Caco-2 (cell line): ENCODE measurements at regions not wholly inside any gene's neighbourhood (a gene's known extent, or its start where the extent isn't known, plus 50 kb on each side); places are given as distances from the start of the nearest gene placed in this dataset.

ENCODE experiments used
- BruUV-seq: library from RNA; stranded (reverse); fragments of 400-500 nt; replicated peaks from 2 replicates; lab custom pipeline; 2021; lab: Mats Ljungman, UMichigan
- CTCF ChIA-PET: fragments of 300-600 bp; sonication (Branson Sonifier 250); formaldehyde crosslinking; loops from one replicate; lab custom pipeline; 2022; ENCODE audit warnings: antibody characterized with exemption; lab: Charles Lee
- POLR2A ChIA-PET: fragments of 300-600 bp; sonication (Branson Sonifier 250); formaldehyde crosslinking; loops from one replicate; lab custom pipeline; 2022; ENCODE audit warnings: antibody characterized with exemption; lab: Charles Lee
- DNase-seq, 2 experiments: peaks; one replicate each; pipeline versions ENCODE4 v3.0.0 to v3.0.0-alpha.2; 2020 to 2022
- H3K27me3 ChIP-seq: replicated peaks from 2 replicates; pipeline ENCODE4 v1.6.0; 2011; ENCODE audit warnings: low read length; ENCODE audit not compliant: control insufficient read depth, insufficient read depth
- H3K36me3 ChIP-seq: 2 replicates; pipeline ENCODE4 v1.5.1; 2011; ENCODE audit warnings: low read length; ENCODE audit not compliant: control insufficient read depth, insufficient read depth
- H3K4me1 ChIP-seq: fragments of 250-450 bp; sonication (Bioruptor Pico); 2 replicates; pipeline ENCODE4 v1.5.1; 2020; ENCODE audit warnings: mild to moderate bottlenecking
- H3K4me3 ChIP-seq: 2 replicates; pipeline ENCODE4 v1.5.1; 2011; ENCODE audit warnings: low read depth, mild to moderate bottlenecking, control low read depth, low read length
- H3K9me3 ChIP-seq: fragments of 250-450 bp; sonication (Bioruptor Pico); 2 replicates; pipeline ENCODE4 v1.5.1; 2020; ENCODE audit warnings: mild to moderate bottlenecking, moderate library complexity
- H3K27ac Mint-ChIP-seq: one replicate; pipeline ENCODE4 v1.8.0; 2022; ENCODE audit warnings: mixed read lengths; ENCODE audit not compliant: unreplicated experiment
- H3K27me3 Mint-ChIP-seq: one replicate; pipeline ENCODE4 v1.8.0; 2022; ENCODE audit warnings: mixed read lengths; ENCODE audit not compliant: insufficient read depth, unreplicated experiment
- H3K36me3 Mint-ChIP-seq: one replicate; pipeline ENCODE4 v1.8.0; 2022; ENCODE audit warnings: mild to moderate bottlenecking, mixed read lengths; ENCODE audit not compliant: insufficient read depth, unreplicated experiment
- H3K4me1 Mint-ChIP-seq: one replicate; pipeline ENCODE4 v1.8.0; 2022; ENCODE audit warnings: low read depth, mixed read lengths; ENCODE audit not compliant: unreplicated experiment
- H3K4me3 Mint-ChIP-seq: one replicate; pipeline ENCODE4 v1.8.0; 2022; ENCODE audit warnings: mild to moderate bottlenecking, moderate library complexity, mixed read lengths; ENCODE audit not compliant: unreplicated experiment
- H3K9me3 Mint-ChIP-seq: one replicate; pipeline ENCODE4 v1.8.0; 2022; ENCODE audit warnings: mixed read lengths; ENCODE audit not compliant: unreplicated experiment
- intact Hi-C: fragments of 100-400 bp; cut with micrococcal nuclease; formaldehyde crosslinking; loops from one replicate; pipeline ENCODE4 v1.10.0; 2022; ENCODE audit not compliant: unreplicated experiment
- TF ChIP-seq, protein P1 (sequence below), 2 experiments: fragments of 200-600 bp in 1 of 2; IDR thresholded peaks; 1 replicate in 1 of 2; 2 replicates in 1 of 2; pipeline versions ENCODE4 v1.5.1 to v1.8.0; 2011 to 2022; ENCODE audit warnings: antibody characterized with exemption in 1 of 2, control low read depth in 1 of 2, inconsistent platforms in 1 of 2, low read depth in 1 of 2, low read length in 1 of 2, mild to moderate bottlenecking in 1 of 2, moderate library complexity in 1 of 2; ENCODE audit not compliant: insufficient read depth in 1 of 2, severe bottlenecking in 1 of 2, unreplicated experiment in 1 of 2

DNA sequence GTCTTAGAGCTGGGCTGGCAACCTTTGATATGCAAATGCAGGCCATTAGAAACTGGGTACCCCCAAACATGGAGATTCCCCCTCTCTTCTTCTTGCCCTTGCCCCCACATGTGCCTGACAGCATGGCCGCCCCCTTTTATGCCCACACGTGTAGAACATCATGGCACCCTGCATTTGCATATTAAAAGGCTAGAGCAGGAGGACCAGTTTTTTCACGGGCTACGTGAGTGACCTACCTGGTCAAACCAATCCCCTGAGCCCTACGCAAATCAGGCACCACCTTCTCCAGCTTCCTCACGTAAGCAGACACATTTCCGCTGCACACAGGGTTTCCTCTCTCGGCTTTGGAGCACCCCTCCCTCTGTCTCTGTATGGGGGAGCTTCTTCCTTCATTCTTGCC, 110.9 kb upstream of the COPS8 start:
- Histone ChIP-seq H3K36me3 (no peaks in the 10 kb centered on the region; the same call in 1 of the 2 replicates), H3K9me3 (no peaks in the 10 kb centered on the region), H3K27me3 (no peaks in the 10 kb centered on the region), H3K4me3 (no peak overlapping the region), H3K4me1 (peaks cover 12% of the 10 kb centered on the region)
- no peak for DNase-seq
- no peaks in the 10 kb centered on the region for H3K27me3 Mint-ChIP-seq
- POLR2A ChIA-PET: no interaction called here
- H3K4me3 Mint-ChIP-seq: no peak overlapping the region
- H3K9me3 Mint-ChIP-seq: no peaks in the 10 kb centered on the region
- BruUV-seq: no TSS peak
- intact Hi-C loops: no loop called here
- peaks cover 8% of the 10 kb centered on the region for H3K4me1 Mint-ChIP-seq
- H3K27ac Mint-ChIP-seq: no peak overlapping the region
- CTCF ChIA-PET: no interaction called here
- TF ChIP-seq, protein P1, sequence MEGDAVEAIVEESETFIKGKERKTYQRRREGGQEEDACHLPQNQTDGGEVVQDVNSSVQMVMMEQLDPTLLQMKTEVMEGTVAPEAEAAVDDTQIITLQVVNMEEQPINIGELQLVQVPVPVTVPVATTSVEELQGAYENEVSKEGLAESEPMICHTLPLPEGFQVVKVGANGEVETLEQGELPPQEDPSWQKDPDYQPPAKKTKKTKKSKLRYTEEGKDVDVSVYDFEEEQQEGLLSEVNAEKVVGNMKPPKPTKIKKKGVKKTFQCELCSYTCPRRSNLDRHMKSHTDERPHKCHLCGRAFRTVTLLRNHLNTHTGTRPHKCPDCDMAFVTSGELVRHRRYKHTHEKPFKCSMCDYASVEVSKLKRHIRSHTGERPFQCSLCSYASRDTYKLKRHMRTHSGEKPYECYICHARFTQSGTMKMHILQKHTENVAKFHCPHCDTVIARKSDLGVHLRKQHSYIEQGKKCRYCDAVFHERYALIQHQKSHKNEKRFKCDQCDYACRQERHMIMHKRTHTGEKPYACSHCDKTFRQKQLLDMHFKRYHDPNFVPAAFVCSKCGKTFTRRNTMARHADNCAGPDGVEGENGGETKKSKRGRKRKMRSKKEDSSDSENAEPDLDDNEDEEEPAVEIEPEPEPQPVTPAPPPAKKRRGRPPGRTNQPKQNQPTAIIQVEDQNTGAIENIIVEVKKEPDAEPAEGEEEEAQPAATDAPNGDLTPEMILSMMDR (IDR thresholded peaks at IDR 0.05; ENCODE audit: insufficient read depth in 1 of 2, low read depth in 1 of 2, low read length in 1 of 2, severe bottlenecking in 1 of 2, unreplicated experiment in 1 of 2): no peak
- H3K36me3 Mint-ChIP-seq: peaks cover 4% of the 10 kb centered on the region

DNA sequence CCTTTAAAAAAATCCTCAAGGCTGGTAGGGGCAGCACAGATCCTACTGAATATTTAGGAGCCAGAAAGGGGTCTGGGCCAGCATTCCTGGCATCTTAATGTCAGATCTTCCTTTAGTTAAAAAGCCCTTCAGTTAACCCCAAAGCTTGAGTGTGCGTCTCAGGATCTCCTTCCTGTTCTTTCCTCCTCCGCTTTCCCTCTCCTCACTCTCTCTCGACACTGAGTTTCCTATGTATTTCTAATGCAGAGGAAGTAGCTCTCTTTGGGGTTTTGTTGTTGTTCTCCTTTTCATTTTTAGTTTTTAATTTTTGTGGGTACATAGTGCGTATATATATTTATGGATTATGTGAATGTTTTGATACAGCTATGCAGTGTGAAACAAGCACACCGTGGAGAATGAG, 109.9 kb upstream of the COPS8 start:
- no peak overlapping the region for H3K4me3 Mint-ChIP-seq
- TF ChIP-seq, protein P1 (IDR thresholded peaks at IDR 0.05; ENCODE audit: insufficient read depth in 1 of 2, low read depth in 1 of 2, low read length in 1 of 2, severe bottlenecking in 1 of 2, unreplicated experiment in 1 of 2): no peak
- no TSS peak for BruUV-seq
- H3K9me3 ChIP-seq: no peaks in the 10 kb centered on the region
- ChIA-PET CTCF (no interaction called here), POLR2A (no interaction called here)
- no peak for DNase-seq
- intact Hi-C loops: loop anchor here (2.0 kb wide), 1 partner anchor 13 kb away; no protein-coding TSS in a partner anchor
- no peaks in the 10 kb centered on the region for H3K36me3 Mint-ChIP-seq
- no peak overlapping the region for H3K4me3 ChIP-seq
- H3K36me3 ChIP-seq: no peaks in the 10 kb centered on the region; the same call in 1 of the 2 replicates
- H3K9me3 Mint-ChIP-seq: no peaks in the 10 kb centered on the region
- H3K4me1 Mint-ChIP-seq: peaks cover 8% of the 10 kb centered on the region
- H3K4me1 ChIP-seq: peaks cover 12% of the 10 kb centered on the region
- H3K27ac Mint-ChIP-seq: no peak overlapping the region
- no peaks in the 10 kb centered on the region for H3K27me3 ChIP-seq
- no peaks in the 10 kb centered on the region for H3K27me3 Mint-ChIP-seq

DNA sequence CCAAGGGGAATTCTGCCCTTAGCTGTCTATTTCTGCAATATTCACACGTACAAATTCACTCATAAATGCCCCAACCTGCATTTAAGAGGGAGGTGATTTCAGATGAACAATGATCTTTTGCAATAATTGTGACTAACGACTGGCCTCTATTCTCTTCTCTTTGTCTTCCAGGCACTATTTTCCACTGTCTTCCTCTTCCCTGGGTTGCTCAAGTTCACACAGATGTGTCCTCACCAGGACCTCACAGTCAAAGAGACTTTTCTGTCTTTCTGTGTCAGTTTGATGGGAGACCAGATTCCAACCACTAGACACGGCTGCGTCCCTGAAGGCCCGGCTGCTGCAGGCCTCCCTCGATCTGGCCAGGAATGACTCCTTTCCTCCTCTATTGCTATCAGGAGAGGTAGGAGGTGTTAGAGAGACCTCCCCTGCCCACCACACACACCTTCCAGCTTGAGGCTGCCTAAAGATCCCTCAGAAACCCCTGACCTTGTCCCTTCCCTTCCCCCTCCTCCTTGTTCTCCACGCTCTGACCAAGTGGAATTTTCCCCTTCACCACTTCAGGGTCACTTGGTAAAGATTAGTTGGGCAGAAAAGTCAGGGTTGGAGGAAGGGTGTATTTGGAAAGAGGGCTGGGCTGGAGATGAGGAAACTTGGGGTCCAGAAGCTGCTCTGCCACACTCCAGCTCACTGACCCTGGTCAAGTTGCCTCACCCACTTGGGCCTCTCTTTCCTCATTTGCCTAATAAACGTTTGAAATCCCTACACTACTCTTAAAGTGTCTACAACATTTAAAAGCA, 109.2 kb upstream of the COPS8 start:
- DNase-seq: no peak
- peaks cover 12% of the 10 kb centered on the region for H3K4me1 ChIP-seq
- Mint-ChIP-seq H3K27ac (no peak overlapping the region), H3K36me3 (no peaks in the 10 kb centered on the region), H3K27me3 (no peaks in the 10 kb centered on the region), H3K4me1 (peaks cover 8% of the 10 kb centered on the region), H3K9me3 (no peaks in the 10 kb centered on the region), H3K4me3 (no peak overlapping the region)
- ChIA-PET POLR2A (no interaction called here), CTCF (no interaction called here)
- no peaks in the 10 kb centered on the region for H3K27me3 ChIP-seq
- BruUV-seq: no TSS peak
- intact Hi-C loops: loop anchor here (2.0 kb wide), 1 partner anchor 14 kb away; no protein-coding TSS in a partner anchor
- no peaks in the 10 kb centered on the region for H3K9me3 ChIP-seq
- no peaks in the 10 kb centered on the region; the same call in 1 of the 2 replicates for H3K36me3 ChIP-seq
- no peak overlapping the region for H3K4me3 ChIP-seq
- TF ChIP-seq, protein P1 (IDR thresholded peaks at IDR 0.05; ENCODE audit: insufficient read depth in 1 of 2, low read depth in 1 of 2, low read length in 1 of 2, severe bottlenecking in 1 of 2, unreplicated experiment in 1 of 2): no peak
